HEK293 (cell line): ENCODE measurements at regions not wholly inside any gene's neighbourhood (a gene's known extent, or its start where the extent isn't known, plus 50 kb on each side); places are given as distances from the start of the nearest gene placed in this dataset.

Experiments used
- CTCF ChIA-PET: fragments of 350-600 bp; formaldehyde crosslinking; extraction: SDS; loops from one replicate; lab custom pipeline; 2021; ENCODE audit warnings: antibody characterized with exemption; lab: Yijun Ruan, JAX
- POLR2A ChIA-PET: fragments of 300-600 bp; formaldehyde crosslinking; extraction: SDS; loops from one replicate; lab custom pipeline; 2020; ENCODE audit warnings: antibody characterized with exemption, inconsistent platforms; lab: Yijun Ruan, JAX
- H3K27ac ChIP-seq: fragments of 200-500 bp; sonication (Bioruptor generic); 2 replicates; pipeline ENCODE4 v1.5.1; 2014; ENCODE audit warnings: low read depth, low read length, control low read depth, inconsistent platforms; ENCODE audit errors: extremely low read depth
- H3K36me3 ChIP-seq, 2 experiments: fragments of 200-500 bp in 1 of 2; sonication (Bioruptor generic) in 1 of 2; 1 replicate in 1 of 2; 2 replicates in 1 of 2; pipeline ENCODE4 v1.5.1; 2014 to 2017; ENCODE audit warnings: inconsistent platforms in 2 of 2, low read length in 2 of 2; ENCODE audit not compliant: control insufficient read depth in 2 of 2, insufficient read depth in 1 of 2
- H3K4me1 ChIP-seq: fragments of 200-500 bp; sonication (Bioruptor generic); 2 replicates; pipeline ENCODE4 v1.5.1; 2014; ENCODE audit warnings: mild to moderate bottlenecking, low read length, inconsistent platforms; ENCODE audit not compliant: control insufficient read depth, insufficient read depth
- H3K4me3 ChIP-seq: 2 replicates; pipeline ENCODE4 v1.5.1; 2011; ENCODE audit warnings: low read depth, mild to moderate bottlenecking, control low read depth, low read length, moderate library complexity
- H3K9me3 ChIP-seq: fragments of 200-500 bp; sonication (Bioruptor generic); 2 replicates; pipeline ENCODE4 v1.5.1; 2014; ENCODE audit warnings: low read depth, low read length, inconsistent platforms; ENCODE audit not compliant: control insufficient read depth, insufficient read depth
- ATF2 ChIP-seq: fragments of 450-650 bp; formaldehyde crosslinking; IDR thresholded peaks from 2 replicates; pipeline ENCODE4 v1.5.1; 2016; ENCODE audit warnings: missing biosample characterization, missing genetic modification characterization, low read depth
- KLF10 ChIP-seq: fragments of 450-650 bp; IDR thresholded peaks from 2 replicates; pipeline ENCODE4 v1.5.1; 2018; ENCODE audit warnings: missing biosample characterization, mild to moderate bottlenecking, missing genetic modification characterization
- KLF16 ChIP-seq: fragments of 450-650 bp; formaldehyde crosslinking; IDR thresholded peaks from 2 replicates; pipeline ENCODE4 v1.5.1; 2017; ENCODE audit warnings: missing biosample characterization, missing genetic modification characterization
- OSR2 ChIP-seq: fragments of 450-650 bp; formaldehyde crosslinking; IDR thresholded peaks from 2 replicates; pipeline ENCODE4 v1.5.1; 2016; ENCODE audit warnings: missing biosample characterization, missing genetic modification characterization
- PRDM4 ChIP-seq: fragments of 450-650 bp; formaldehyde crosslinking; IDR thresholded peaks from 2 replicates; pipeline ENCODE4 v1.5.1; 2017; ENCODE audit warnings: missing biosample characterization, missing genetic modification characterization
- REST ChIP-seq: fragments of 450-650 bp; formaldehyde crosslinking; IDR thresholded peaks from 2 replicates; pipeline ENCODE4 v1.5.1; 2016; ENCODE audit warnings: missing biosample characterization, missing genetic modification characterization
- SETDB1 ChIP-seq: IDR thresholded peaks from one replicate; pipeline ENCODE4 v1.6.1; 2017; ENCODE audit warnings: mild to moderate bottlenecking, low read length, moderate library complexity, mixed read lengths; ENCODE audit not compliant: insufficient read length
- TRIM28 ChIP-seq: IDR thresholded peaks from 2 replicates; pipeline ENCODE4 v1.6.1; 2011; ENCODE audit warnings: low read length, control low read depth, borderline replicate concordance
- ZBTB26 ChIP-seq: fragments of 450-650 bp; formaldehyde crosslinking; optimal IDR thresholded peaks from 2 replicates; pipeline ENCODE3; 2016; ENCODE audit warnings: missing biosample characterization, mild to moderate bottlenecking, missing genetic modification characterization
- ZBTB44 ChIP-seq: fragments of 450-650 bp; IDR thresholded peaks from 2 replicates; pipeline ENCODE4 v1.5.1; 2018; ENCODE audit warnings: missing biosample characterization, mild to moderate bottlenecking, missing genetic modification characterization
- ZEB2 ChIP-seq: fragments of 450-650 bp; formaldehyde crosslinking; IDR thresholded peaks from 2 replicates; pipeline ENCODE4 v1.5.1; 2016; ENCODE audit warnings: missing biosample characterization, missing genetic modification characterization
- ZNF2 ChIP-seq: fragments of 450-650 bp; formaldehyde crosslinking; IDR thresholded peaks from 2 replicates; pipeline ENCODE4 v1.5.1; 2016; ENCODE audit warnings: missing biosample characterization, missing genetic modification characterization
- ZNF221 ChIP-seq: fragments of 450-650 bp; formaldehyde crosslinking; IDR thresholded peaks from 2 replicates; pipeline ENCODE4 v1.5.1; 2017; ENCODE audit warnings: missing biosample characterization, missing genetic modification characterization, borderline replicate concordance
- ZNF239 ChIP-seq: fragments of 450-650 bp; formaldehyde crosslinking; IDR thresholded peaks from 2 replicates; pipeline ENCODE4 v1.5.1; 2016; ENCODE audit warnings: missing biosample characterization, missing genetic modification characterization
- ZNF433 ChIP-seq: fragments of 450-650 bp; formaldehyde crosslinking; IDR thresholded peaks from 2 replicates; pipeline ENCODE4 v1.5.1; 2016; ENCODE audit warnings: missing biosample characterization, missing genetic modification characterization, low read depth
- ZNF488 ChIP-seq: fragments of 450-650 bp; formaldehyde crosslinking; IDR thresholded peaks from 2 replicates; pipeline ENCODE4 v1.5.1; 2016; ENCODE audit warnings: missing biosample characterization, missing genetic modification characterization
- ZNF654 ChIP-seq: fragments of 450-650 bp; formaldehyde crosslinking; IDR thresholded peaks from 2 replicates; pipeline ENCODE4 v1.5.1; 2016; ENCODE audit warnings: low read depth, missing biosample characterization, missing genetic modification characterization
- ZNF670 ChIP-seq: fragments of 450-650 bp; formaldehyde crosslinking; IDR thresholded peaks from 2 replicates; pipeline ENCODE4 v1.5.1; 2016; ENCODE audit warnings: missing biosample characterization, missing genetic modification characterization, low read depth
- ZNF701 ChIP-seq: fragments of 450-650 bp; formaldehyde crosslinking; IDR thresholded peaks from 2 replicates; pipeline ENCODE4 v1.5.1; 2016; ENCODE audit warnings: missing biosample characterization, missing genetic modification characterization
- ZNF707 ChIP-seq: fragments of 450-650 bp; formaldehyde crosslinking; IDR thresholded peaks from 2 replicates; pipeline ENCODE4 v1.5.1; 2016; ENCODE audit warnings: missing biosample characterization, missing genetic modification characterization
- ZNF76 ChIP-seq: fragments of 450-650 bp; formaldehyde crosslinking; IDR thresholded peaks from 2 replicates; pipeline ENCODE4; 2016; ENCODE audit warnings: low read depth, missing biosample characterization, missing genetic modification characterization, borderline replicate concordance

GRCh38 chr11:70942593-70942992 is 309.8 kb downstream of the SHANK2 start:
- ChIA-PET POLR2A (no interaction called here), CTCF (interaction anchor here (0.7 to 0.9 kb wide), 2 partner anchors 471 to 474 kb away, joined by 3 read pairs; no protein-coding TSS in a partner anchor)
- Histone ChIP-seq H3K36me3 (no peaks in the 10 kb centered on the region), H3K9me3 (no peaks in the 10 kb centered on the region), H3K27ac (no peak overlapping the region), H3K4me3 (no peak overlapping the region), H3K4me1 (no peaks in the 10 kb centered on the region)
- TF ChIP-seq ZNF239 (tag by site-specific recombination) (no peak), ZNF488 (no peak), KLF16 (tag by site-specific recombination) (no peak), ATF2 (tag by site-specific recombination) (no peak), TRIM28 (peak; percentile 68; the same call in 1 of the 2 replicates), ZBTB26 (tag by site-specific recombination) (no peak), KLF10 (tag by site-specific recombination) (no peak), REST (tag by site-specific recombination) (no peak), ZNF701 (no peak), ZNF654 (peak; percentile 9; the same call in 1 of the 2 replicates), ZNF707 (tag by site-specific recombination) (no peak), ZNF76 (tag by site-specific recombination) (no peak), SETDB1 (peak; percentile 85), ZNF433 (tag by site-specific recombination) (no peak), ZNF221 (tag by site-specific recombination) (no peak), PRDM4 (tag by site-specific recombination) (no peak), ZNF2 (tag by site-specific recombination) (peak; percentile 99), ZBTB44 (no peak), OSR2 (tag by site-specific recombination) (no peak), ZNF670 (tag by site-specific recombination) (no peak), ZEB2 (no peak)
